ENCODE measurements at regions not wholly inside any gene's neighbourhood (a gene's known extent, or its start where the extent isn't known, plus 50 kb on each side); places are given as distances from the start of the nearest gene placed in this dataset.

GRCh38 chr4:171170671-171171070 is 642.5 kb upstream of the GALNTL6 start:
- no peak for DNase-seq (ENCODE audit: low spot score)

- DNase-seq (ENCODE audit: low spot score), result peak; percentile 65
Observed at GRCh38 chr4:171169396-171169795, 643.8 kb upstream of the GALNTL6 start.

- DNase-seq (ENCODE audit: low spot score), result no peak
Observed at GRCh38 chr4:171162478-171162877, 650.7 kb upstream of the GALNTL6 start.

GRCh38 chr4:171157462-171158082 is 655.6 kb upstream of the GALNTL6 start:
- DNase-seq (ENCODE audit: low spot score), result no peak

- DNase-seq (ENCODE audit: low spot score), result no peak
Observed at GRCh38 chr4:171142639-171143038, 670.6 kb upstream of the GALNTL6 start.

- no peak for DNase-seq (ENCODE audit: low spot score)
Observed at GRCh38 chr4:171142045-171142444, 671.2 kb upstream of the GALNTL6 start.

- DNase-seq (ENCODE audit: low spot score), result no peak
Observed at GRCh38 chr4:171130256-171130801, 682.9 kb upstream of the GALNTL6 start.

GRCh38 chr4:171118091-171118490 is 695.1 kb upstream of the GALNTL6 start:
- no peak for DNase-seq (ENCODE audit: low spot score)

- DNase-seq (ENCODE audit: low spot score), result no peak
Observed at GRCh38 chr4:171117457-171117856, 695.7 kb upstream of the GALNTL6 start.

- no peak for DNase-seq (ENCODE audit: low spot score)
Observed at GRCh38 chr4:171101845-171102244, 711.4 kb upstream of the GALNTL6 start.

GRCh38 chr4:171087089-171087488 is 726.1 kb upstream of the GALNTL6 start:
- DNase-seq (ENCODE audit: low spot score), result no peak

GRCh38 chr4:171067422-171067821 is 745.8 kb upstream of the GALNTL6 start:
- no peak for DNase-seq (ENCODE audit: low spot score)

- no peak for DNase-seq (ENCODE audit: low spot score)
Observed at GRCh38 chr4:171049380-171049779, 763.8 kb upstream of the GALNTL6 start.

- DNase-seq (ENCODE audit: low spot score), result no peak
Observed at GRCh38 chr4:171042989-171043524, 770.1 kb upstream of the GALNTL6 start.

GRCh38 chr4:171035909-171036308 is 777.3 kb upstream of the GALNTL6 start:
- no peak for DNase-seq (ENCODE audit: low spot score)

- no peak for DNase-seq (ENCODE audit: low spot score)
Observed at GRCh38 chr4:171031338-171031737, 781.9 kb upstream of the GALNTL6 start.

- DNase-seq (ENCODE audit: low spot score), result no peak
Observed at GRCh38 chr4:171025776-171026175, 787.4 kb upstream of the GALNTL6 start.

- no peak for DNase-seq (ENCODE audit: low spot score)
Observed at GRCh38 chr4:171025343-171025742, 787.9 kb upstream of the GALNTL6 start.

GRCh38 chr4:171024720-171025303 is 788.4 kb upstream of the GALNTL6 start:
- DNase-seq (ENCODE audit: low spot score), result no peak

GRCh38 chr4:171022824-171023230 is 790.4 kb upstream of the GALNTL6 start:
- no peak for DNase-seq (ENCODE audit: low spot score)

GRCh38 chr4:171017593-171017992 is 795.6 kb upstream of the GALNTL6 start:
- DNase-seq (ENCODE audit: low spot score), result no peak

GRCh38 chr4:171016145-171016544 is 797.1 kb upstream of the GALNTL6 start:
- DNase-seq (ENCODE audit: low spot score), result no peak

- DNase-seq (ENCODE audit: low spot score), result no peak
Observed at GRCh38 chr4:171015441-171015840, 797.8 kb upstream of the GALNTL6 start.

Data from mesenteric fat pad (tissue), 1 donor.